LNCAP (cell line): ENCODE measurements at regions not wholly inside any gene's neighbourhood (a gene's known extent, or its start where the extent isn't known, plus 50 kb on each side); places are given as distances from the start of the nearest gene placed in this dataset.

ENCODE experiments used
- CTCF ChIP-seq: fragments of 450-650 bp; IDR thresholded peaks from 2 replicates; pipeline ENCODE4 v1.5.1; 2017; ENCODE audit warnings: mild to moderate bottlenecking

- no peak for TF ChIP-seq CTCF
These were observed 846.3 kb downstream of the TLE1 start for GRCh38 chr9:80843028-80843427.

DNA sequence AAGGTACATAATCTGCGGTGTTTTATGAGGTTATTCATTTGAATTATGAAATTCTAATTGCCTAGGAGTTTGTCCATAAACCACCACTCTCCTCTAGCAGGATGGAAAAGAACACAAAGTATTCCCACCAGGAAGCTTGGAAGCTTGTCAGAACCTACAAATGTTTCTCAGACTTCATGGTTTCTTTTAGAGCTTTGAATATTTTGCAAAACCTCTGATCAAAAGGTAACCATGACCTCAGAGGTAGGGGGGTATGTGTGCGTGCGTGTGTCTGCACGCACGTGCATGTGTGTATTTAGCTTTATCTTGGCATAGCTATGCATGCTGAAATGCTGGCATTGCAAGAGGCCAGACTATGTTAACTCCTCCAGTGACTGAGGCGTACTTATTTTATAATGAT lies 847.0 kb downstream of the TLE1 start:
- no peak for TF ChIP-seq CTCF

DNA sequence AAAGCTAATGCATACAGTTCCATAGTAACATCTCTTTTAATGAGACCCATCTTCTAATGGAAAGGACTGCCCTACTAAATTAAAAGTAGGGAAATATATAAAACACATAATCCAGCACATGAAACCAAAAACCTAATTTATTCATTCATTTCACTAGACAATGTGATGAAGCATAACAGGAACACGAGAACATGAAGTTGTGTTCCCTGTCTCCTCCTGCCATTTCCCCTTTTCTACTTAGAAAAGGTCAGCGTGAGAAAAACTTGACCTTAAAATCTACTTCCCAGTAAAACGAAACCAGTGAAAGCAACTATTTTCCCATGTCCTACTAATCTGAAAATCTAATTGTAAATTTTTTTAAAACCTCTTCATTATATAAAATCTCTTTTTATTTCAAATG lies 847.5 kb downstream of the TLE1 start:
- TF ChIP-seq CTCF: no peak

GRCh38 chr9:80839821-80840675 lies 849.3 kb downstream of the TLE1 start:
- TF ChIP-seq CTCF: no peak

DNA sequence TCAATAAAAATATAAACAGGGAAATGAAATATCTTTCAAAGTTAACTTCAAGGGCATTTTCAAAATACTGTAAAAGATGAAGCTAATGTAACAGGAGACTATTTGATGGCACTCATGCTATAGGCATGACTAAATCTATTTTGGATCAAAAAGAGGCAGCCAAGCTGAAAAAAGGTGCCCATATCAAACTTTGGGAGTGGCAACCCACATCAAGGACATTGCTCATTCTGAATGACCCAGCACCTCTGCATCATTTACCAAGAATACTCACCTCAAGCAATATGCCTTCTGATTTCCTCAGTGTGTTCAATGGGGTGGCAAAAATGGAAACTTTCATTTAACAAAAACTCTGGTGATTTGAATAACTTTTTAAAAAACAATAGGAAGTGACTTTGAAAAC lies 853.3 kb downstream of the TLE1 start:
- TF ChIP-seq CTCF: no peak

- no peak for TF ChIP-seq CTCF
These were observed 857.6 kb downstream of the TLE1 start for GRCh38 chr9:80831751-80832150.

GRCh38 chr9:80811656-80812055 lies 877.7 kb downstream of the TLE1 start:
- TF ChIP-seq CTCF: no peak

DNA sequence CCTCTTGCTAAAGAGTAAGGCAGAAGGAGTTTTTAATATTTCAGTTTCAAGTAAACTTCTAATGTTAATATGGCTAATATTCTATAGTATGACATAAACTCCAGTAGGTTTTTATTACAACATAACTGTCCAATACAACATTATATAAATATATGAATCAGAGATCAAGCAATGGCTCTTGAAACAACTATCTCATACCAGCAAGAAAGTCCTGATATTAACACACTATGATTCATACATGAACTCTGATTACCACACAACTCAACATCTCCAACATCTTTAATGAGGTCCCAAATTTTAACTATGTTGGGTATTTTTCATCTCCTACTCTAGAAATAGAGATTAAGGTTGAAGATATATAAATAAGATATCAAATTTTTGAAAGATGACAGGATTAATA lies 878.3 kb downstream of the TLE1 start:
- TF ChIP-seq CTCF: no peak
